Glutamatergic neuron (in vitro differentiated cells): ENCODE measurements at regions not wholly inside any gene's neighbourhood (a gene's known extent, or its start where the extent isn't known, plus 50 kb on each side); places are given as distances from the start of the nearest gene placed in this dataset.

Experiments used
- DNase-seq: peaks from one replicate; pipeline ENCODE4 v3.0.0; 2022
- H3K27ac Mint-ChIP-seq: one replicate; pipeline ENCODE4 v1.8.0; 2020; ENCODE audit warnings: mild to moderate bottlenecking, mixed read lengths, inconsistent platforms; ENCODE audit not compliant: unreplicated experiment
- H3K27me3 Mint-ChIP-seq: one replicate; pipeline ENCODE4 v1.8.0; 2020; ENCODE audit warnings: mild to moderate bottlenecking, moderate library complexity, mixed read lengths, inconsistent platforms; ENCODE audit not compliant: unreplicated experiment
- H3K36me3 Mint-ChIP-seq: one replicate; pipeline ENCODE4 v1.8.0; 2020; ENCODE audit warnings: mild to moderate bottlenecking, mixed read lengths, inconsistent platforms; ENCODE audit not compliant: unreplicated experiment
- H3K4me1 Mint-ChIP-seq: one replicate; pipeline ENCODE4 v1.8.0; 2020; ENCODE audit warnings: mild to moderate bottlenecking, low read depth, mixed read lengths, inconsistent platforms; ENCODE audit not compliant: unreplicated experiment
- H3K4me3 Mint-ChIP-seq: one replicate; pipeline ENCODE4 v1.8.0; 2020; ENCODE audit warnings: mild to moderate bottlenecking, mixed read lengths, inconsistent platforms; ENCODE audit not compliant: unreplicated experiment
- H3K9me3 Mint-ChIP-seq: one replicate; pipeline ENCODE4 v1.8.0; 2020; ENCODE audit warnings: mild to moderate bottlenecking, moderate library complexity, mixed read lengths, inconsistent platforms; ENCODE audit not compliant: unreplicated experiment
- TF ChIP-seq, protein P1 (sequence below): fragments of 200-600 bp; sonication (generic); IDR thresholded peaks from one replicate; pipeline ENCODE4 v1.5.0; 2021; ENCODE audit not compliant: partially characterized antibody, unreplicated experiment

DNA sequence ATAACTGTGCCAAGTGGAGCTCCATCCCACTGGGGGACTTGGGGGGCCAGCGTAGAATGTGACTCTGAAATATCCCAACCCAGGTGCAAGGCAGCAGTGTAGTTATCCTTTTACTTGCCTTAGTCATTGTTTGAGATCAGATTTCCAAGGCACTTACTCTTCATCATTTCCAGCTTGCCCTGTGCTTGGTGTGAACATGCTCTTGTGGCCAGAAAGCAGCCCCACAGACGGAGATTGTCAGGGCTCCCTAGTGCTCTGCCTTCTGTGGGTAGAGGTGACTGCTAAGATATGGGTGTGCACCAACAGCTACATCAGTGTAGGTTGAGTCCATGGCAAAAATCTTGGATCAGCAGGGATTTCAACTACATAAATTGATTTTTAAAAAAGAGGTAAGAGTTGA lies 2010.0 kb upstream of the PIK3C3 start:
- Mint-ChIP-seq H3K27ac (no peak overlapping the region), H3K4me3 (no peak overlapping the region), H3K4me1 (no peaks in the 10 kb centered on the region), H3K36me3 (no peaks in the 10 kb centered on the region), H3K9me3 (no peaks in the 10 kb centered on the region), H3K27me3 (no peaks in the 10 kb centered on the region)
- TF ChIP-seq, protein P1, sequence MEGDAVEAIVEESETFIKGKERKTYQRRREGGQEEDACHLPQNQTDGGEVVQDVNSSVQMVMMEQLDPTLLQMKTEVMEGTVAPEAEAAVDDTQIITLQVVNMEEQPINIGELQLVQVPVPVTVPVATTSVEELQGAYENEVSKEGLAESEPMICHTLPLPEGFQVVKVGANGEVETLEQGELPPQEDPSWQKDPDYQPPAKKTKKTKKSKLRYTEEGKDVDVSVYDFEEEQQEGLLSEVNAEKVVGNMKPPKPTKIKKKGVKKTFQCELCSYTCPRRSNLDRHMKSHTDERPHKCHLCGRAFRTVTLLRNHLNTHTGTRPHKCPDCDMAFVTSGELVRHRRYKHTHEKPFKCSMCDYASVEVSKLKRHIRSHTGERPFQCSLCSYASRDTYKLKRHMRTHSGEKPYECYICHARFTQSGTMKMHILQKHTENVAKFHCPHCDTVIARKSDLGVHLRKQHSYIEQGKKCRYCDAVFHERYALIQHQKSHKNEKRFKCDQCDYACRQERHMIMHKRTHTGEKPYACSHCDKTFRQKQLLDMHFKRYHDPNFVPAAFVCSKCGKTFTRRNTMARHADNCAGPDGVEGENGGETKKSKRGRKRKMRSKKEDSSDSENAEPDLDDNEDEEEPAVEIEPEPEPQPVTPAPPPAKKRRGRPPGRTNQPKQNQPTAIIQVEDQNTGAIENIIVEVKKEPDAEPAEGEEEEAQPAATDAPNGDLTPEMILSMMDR, result no peak
- no peak for DNase-seq

DNA sequence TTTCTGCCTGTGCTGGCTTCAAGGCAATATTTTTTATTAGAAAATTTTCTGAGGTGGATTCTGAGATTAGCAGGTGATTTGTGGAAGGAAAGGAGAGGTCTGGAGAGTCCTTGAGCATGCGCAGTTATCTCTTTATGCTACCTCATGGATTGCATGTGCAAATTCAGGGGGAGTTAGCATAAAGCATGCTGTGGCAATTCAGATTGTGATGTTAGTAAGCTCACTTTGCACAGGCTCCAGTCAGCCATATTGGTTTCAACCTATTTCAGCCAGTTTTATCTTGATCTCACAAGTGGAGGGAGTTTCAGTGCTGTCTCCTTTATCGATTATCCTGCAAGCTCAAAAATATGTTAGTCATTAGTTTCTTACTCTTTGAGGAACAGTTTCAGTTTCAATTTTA lies 2012.3 kb upstream of the PIK3C3 start:
- Mint-ChIP-seq H3K27ac (no peak overlapping the region), H3K4me3 (no peak overlapping the region), H3K9me3 (no peaks in the 10 kb centered on the region), H3K27me3 (no peaks in the 10 kb centered on the region), H3K4me1 (no peaks in the 10 kb centered on the region), H3K36me3 (no peaks in the 10 kb centered on the region)
- TF ChIP-seq, protein P1, result no peak
- DNase-seq, result no peak

DNA sequence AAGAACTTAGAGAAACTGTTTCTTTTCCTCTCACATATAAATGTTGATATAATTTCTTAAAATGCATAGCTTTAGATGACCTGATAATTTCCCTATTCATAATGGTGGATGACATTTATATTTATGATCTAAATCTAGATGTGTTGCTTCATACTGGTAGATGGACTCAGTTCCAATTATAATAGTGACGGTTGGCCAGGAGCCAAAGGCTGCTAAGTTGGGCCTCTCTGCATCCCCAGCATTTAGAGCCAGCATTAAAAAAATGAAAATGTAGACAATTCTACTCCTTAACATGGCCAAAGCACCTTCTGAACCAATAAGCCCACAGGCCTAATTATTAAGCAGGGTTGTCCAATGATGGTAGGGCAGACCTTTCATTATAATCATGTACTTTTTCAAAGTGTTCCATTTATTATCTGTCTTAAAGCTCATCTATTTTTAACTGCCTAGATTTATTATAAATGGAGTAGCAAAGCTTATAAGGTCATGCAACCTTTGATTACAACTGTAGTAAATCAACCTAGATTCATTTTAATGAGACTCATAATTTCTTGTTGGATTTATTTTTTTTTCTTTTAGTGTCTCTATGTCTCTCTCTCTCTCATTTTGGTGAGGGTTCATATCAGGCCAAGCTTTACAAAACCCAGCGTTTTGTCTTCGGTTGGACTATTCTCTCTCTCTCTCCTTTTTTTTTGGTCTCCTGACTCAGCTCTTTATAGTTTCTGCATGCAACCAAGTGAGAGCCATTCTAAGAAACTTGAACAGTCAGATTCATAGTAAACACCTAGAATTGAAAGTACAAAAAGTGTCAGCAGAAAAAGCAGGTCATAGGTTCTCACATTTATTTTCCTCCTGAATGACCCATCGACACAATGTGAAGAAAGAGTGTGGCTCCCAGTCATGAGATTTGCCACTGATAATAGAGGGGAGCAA lies 2016.1 kb upstream of the PIK3C3 start:
- Mint-ChIP-seq H3K9me3 (no peaks in the 10 kb centered on the region), H3K4me3 (no peak overlapping the region), H3K4me1 (no peaks in the 10 kb centered on the region), H3K27ac (no peak overlapping the region), H3K27me3 (no peaks in the 10 kb centered on the region), H3K36me3 (no peaks in the 10 kb centered on the region)
- TF ChIP-seq, protein P1, result no peak
- no peak for DNase-seq

DNA sequence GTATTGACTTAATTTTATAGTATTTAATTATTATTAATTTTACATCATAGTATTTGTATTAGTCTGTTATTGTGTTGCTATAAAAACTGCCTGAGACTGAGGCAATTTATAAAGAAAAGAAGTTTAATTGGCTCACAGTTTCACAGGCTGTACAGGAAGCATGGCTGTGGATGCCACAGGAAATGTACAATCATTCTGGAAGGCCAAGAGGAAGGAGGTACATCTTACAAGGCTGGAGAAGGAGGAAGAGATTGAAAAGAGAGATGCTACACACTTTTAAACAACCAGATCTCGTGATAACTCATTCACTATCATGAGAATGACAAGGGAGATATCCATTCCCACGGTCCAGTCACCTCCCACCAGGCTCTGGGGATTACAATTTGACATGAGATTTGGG lies 2019.4 kb upstream of the PIK3C3 start:
- H3K9me3 Mint-ChIP-seq, result no peaks in the 10 kb centered on the region
- no peak overlapping the region for H3K4me3 Mint-ChIP-seq
- no peak for DNase-seq
- H3K36me3 Mint-ChIP-seq, result no peaks in the 10 kb centered on the region
- H3K27me3 Mint-ChIP-seq, result no peaks in the 10 kb centered on the region
- TF ChIP-seq, protein P1, result no peak
- no peak overlapping the region for H3K27ac Mint-ChIP-seq
- H3K4me1 Mint-ChIP-seq, result no peaks in the 10 kb centered on the region

DNA sequence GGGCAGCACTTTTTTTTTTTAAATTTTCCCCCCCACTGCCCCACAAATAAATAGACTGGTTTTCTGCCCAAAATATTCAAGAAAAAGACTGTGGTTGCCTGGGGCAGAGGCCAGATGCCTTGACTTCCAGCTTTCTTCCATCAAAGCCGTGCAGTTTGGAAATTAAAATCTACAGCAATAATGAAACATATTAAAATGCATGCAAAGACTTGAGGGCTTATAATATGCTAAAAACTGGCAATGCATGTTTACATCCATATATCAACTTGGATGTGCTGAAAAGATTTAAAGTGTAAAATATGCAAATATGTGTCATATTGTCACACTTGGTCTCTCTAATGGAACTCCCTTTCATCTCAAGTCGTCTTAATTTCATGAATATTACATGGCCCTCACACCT lies 2036.2 kb upstream of the PIK3C3 start:
- TF ChIP-seq, protein P1, result no peak
- H3K27me3 Mint-ChIP-seq, result no peaks in the 10 kb centered on the region
- H3K4me1 Mint-ChIP-seq, result no peaks in the 10 kb centered on the region
- H3K36me3 Mint-ChIP-seq, result no peaks in the 10 kb centered on the region
- no peak overlapping the region for H3K27ac Mint-ChIP-seq
- DNase-seq, result no peak
- H3K4me3 Mint-ChIP-seq, result no peak overlapping the region
- no peaks in the 10 kb centered on the region for H3K9me3 Mint-ChIP-seq
